A549 (cell line): ENCODE measurements at regions not wholly inside any gene's neighbourhood (a gene's known extent, or its start where the extent isn't known, plus 50 kb on each side); places are given as distances from the start of the nearest gene placed in this dataset.

Experiments
- CTCF ChIP-seq: fragments of >200 bp; sonication (Bioruptor Twin); formaldehyde crosslinking; IDR thresholded peaks from 3 replicates; pipeline ENCODE4 v1.5.1; 2016
- ESRRA ChIP-seq: fragments of 150-350 bp; IDR thresholded peaks from 2 replicates; pipeline ENCODE4 v1.6.1; 2014; ENCODE audit warnings: mild to moderate bottlenecking, low read length, borderline replicate concordance
- MAX ChIP-seq: IDR thresholded peaks from 2 replicates; pipeline ENCODE4 v1.6.1; 2012

- no peak for TF ChIP-seq CTCF
- TF ChIP-seq MAX, result no peak
- TF ChIP-seq ESRRA, result no peak
These were observed 535.8 kb downstream of the FUT8 start for GRCh38 chr14:65948302-65948701.
